HFF-Myc (cell line): ENCODE measurements at regions not wholly inside any gene's neighbourhood (a gene's known extent, or its start where the extent isn't known, plus 50 kb on each side); places are given as distances from the start of the nearest gene placed in this dataset.
A peak's percentile ranks its signal among the peaks of the same experiment; 100 is the strongest.

ENCODE experiments used
- DNase-seq: peaks from one replicate; pipeline ENCODE4 v3.0.0-alpha.2; 2011; ENCODE audit warnings: low read depth; ENCODE audit errors: extremely low read depth
- H3K4me3 ChIP-seq: replicated peaks from 2 replicates; pipeline ENCODE4 v1.5.1; 2011; ENCODE audit warnings: low read depth, mild to moderate bottlenecking, control low read depth, low read length
- CTCF ChIP-seq: IDR thresholded peaks from 2 replicates; pipeline ENCODE4 v1.5.1; 2012; ENCODE audit warnings: mild to moderate bottlenecking, low read depth, low read length, control low read depth; ENCODE audit errors: missing control alignments

- H3K4me3 ChIP-seq = no peak overlapping the region
- DNase-seq = no peak
- no peak for TF ChIP-seq CTCF
Observed at GRCh38 chr6:99031957-99032356, 84.2 kb upstream of the FBXL4 start.

- no peak for DNase-seq
- no peak for TF ChIP-seq CTCF
- H3K4me3 ChIP-seq = no peak overlapping the region
Observed at GRCh38 chr6:99030915-99031314, 83.2 kb upstream of the FBXL4 start.

GRCh38 chr6:99026135-99026534 is 78.4 kb upstream of the FBXL4 start:
- no peak for DNase-seq
- H3K4me3 ChIP-seq = no peak overlapping the region
- no peak for TF ChIP-seq CTCF

GRCh38 chr6:99024089-99024488 is 76.3 kb upstream of the FBXL4 start:
- DNase-seq = no peak
- no peak overlapping the region for H3K4me3 ChIP-seq
- no peak for TF ChIP-seq CTCF

GRCh38 chr6:99022039-99022609 is 74.4 kb upstream of the FBXL4 start:
- no peak for DNase-seq
- no peak overlapping the region for H3K4me3 ChIP-seq
- TF ChIP-seq CTCF = no peak

GRCh38 chr6:99019381-99019780 is 71.6 kb upstream of the FBXL4 start:
- TF ChIP-seq CTCF = no peak
- no peak overlapping the region for H3K4me3 ChIP-seq
- peak; percentile 21 for DNase-seq

GRCh38 chr6:99017150-99017549 is 69.4 kb upstream of the FBXL4 start:
- no peak for TF ChIP-seq CTCF

More at GRCh38 chr6:99017150-99017549, 69.4 kb upstream of the FBXL4 start:
- no peak overlapping the region for H3K4me3 ChIP-seq
- no peak for DNase-seq
